ENCODE measurements at regions not wholly inside any gene's neighbourhood (a gene's known extent, or its start where the extent isn't known, plus 50 kb on each side); places are given as distances from the start of the nearest gene placed in this dataset.

DNA sequence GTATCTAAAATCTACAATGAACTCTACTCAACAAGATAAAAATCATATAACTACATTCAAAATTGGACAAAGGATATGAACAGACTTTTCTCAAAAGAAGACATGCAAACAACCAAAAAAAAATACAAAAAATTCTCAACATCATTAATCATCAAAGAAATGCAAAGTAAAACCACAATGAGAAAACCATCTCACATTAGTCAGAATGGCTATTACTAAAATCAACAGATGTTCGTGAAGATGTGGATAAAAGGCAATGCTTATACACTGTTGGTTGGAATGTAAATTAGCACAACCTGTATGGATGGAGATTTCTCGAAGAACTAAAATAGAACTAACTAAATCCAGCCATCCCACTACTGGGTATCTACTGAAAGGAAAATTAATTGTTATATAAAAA is 1080.8 kb downstream of the AMY1C start:
- no peak for TF ChIP-seq CTCF (IDR thresholded peaks at IDR 0.05)
- ATAC-seq (ENCODE audit: low read depth) (no peak), DNase-seq (no peak)
- CTCF ChIA-PET = no interaction called here
- intact Hi-C loops (cut with micrococcal nuclease) = no loop called here
- POLR2A ChIA-PET = no interaction called here
- Mint-ChIP-seq H3K27ac (no peak overlapping the region), H3K9me3 (peaks cover 2% of the 10 kb centered on the region), H3K4me1 (no peaks in the 10 kb centered on the region), H3K4me3 (no peak overlapping the region), H3K36me3 (ENCODE audit: low read depth) (no peaks in the 10 kb centered on the region), H3K27me3 (no peaks in the 10 kb centered on the region)

DNA sequence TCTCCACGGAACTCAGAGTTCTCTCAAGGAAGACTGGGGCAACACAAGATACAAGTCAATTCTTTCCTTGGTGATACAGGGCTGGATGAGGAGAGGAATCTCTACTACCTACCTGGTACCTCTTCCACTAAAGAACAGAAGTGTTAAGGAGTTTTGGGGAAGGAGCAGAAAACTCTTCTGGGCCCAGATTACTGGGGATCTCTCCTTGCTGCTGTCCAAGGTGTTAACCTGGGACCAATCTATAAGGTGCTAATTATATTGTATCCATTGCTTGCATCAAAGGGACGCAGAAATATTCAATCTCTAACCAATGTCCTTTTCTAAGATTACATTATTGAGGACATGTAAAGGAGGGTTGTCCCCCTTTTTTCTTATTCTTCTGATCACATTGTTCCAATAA is 1102.5 kb downstream of the AMY1C start:
- Mint-ChIP-seq H3K9me3 (peaks cover under 1% of the 10 kb centered on the region), H3K27ac (no peak overlapping the region), H3K36me3 (ENCODE audit: low read depth) (no peaks in the 10 kb centered on the region), H3K27me3 (no peaks in the 10 kb centered on the region), H3K4me1 (no peaks in the 10 kb centered on the region), H3K4me3 (no peak overlapping the region)
- POLR2A ChIA-PET = no interaction called here
- ATAC-seq (ENCODE audit: low read depth) (no peak), DNase-seq (no peak)
- CTCF ChIA-PET = no interaction called here
- intact Hi-C loops (cut with micrococcal nuclease) = no loop called here
- TF ChIP-seq CTCF (IDR thresholded peaks at IDR 0.05) = no peak

DNA sequence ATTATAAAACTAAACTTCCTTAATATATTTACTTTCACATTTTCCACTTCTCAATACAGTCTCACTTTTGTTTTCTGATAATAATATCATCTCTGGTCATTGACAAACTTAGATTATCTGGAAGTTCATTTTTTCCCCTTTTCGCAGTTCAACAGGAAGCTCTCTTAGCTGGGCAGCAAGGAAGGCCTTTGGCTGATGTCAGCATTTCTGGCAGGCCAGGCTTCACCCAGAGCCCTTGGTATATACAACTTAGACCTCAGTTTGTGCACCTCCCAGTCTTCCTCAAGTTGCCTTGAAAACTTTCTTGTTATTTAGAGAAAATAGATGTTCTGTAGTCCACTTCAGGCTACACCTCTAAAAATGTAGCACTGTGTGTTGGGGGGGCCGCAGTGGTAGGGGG is 1103.6 kb downstream of the AMY1C start:
- Mint-ChIP-seq H3K27ac (no peak overlapping the region), H3K4me3 (no peak overlapping the region), H3K4me1 (no peaks in the 10 kb centered on the region), H3K9me3 (peaks cover 3% of the 10 kb centered on the region), H3K36me3 (ENCODE audit: low read depth) (no peaks in the 10 kb centered on the region), H3K27me3 (no peaks in the 10 kb centered on the region)
- ChIA-PET CTCF (no interaction called here), POLR2A (no interaction called here)
- no peak for TF ChIP-seq CTCF (IDR thresholded peaks at IDR 0.05)
- no peak for ATAC-seq (ENCODE audit: low read depth)
- no peak for DNase-seq
- intact Hi-C loops (cut with micrococcal nuclease) = no loop called here

DNA sequence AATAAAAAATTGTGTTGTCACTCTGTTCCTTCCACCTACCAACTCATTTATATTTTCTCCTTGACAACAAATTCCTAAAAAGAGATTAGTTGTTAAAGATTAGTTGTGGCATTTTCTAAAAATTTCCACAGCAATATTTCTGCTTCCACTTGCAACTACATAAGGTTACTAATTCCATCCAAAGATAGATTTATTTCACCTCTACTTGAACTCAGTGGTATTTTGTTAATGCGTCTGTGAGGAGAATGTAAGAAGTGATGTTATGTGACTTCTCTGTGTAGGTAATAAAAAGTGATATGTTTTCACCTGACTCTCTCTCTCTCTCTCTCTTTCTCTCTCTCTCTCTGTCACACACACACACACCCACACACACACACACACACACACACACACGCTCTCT is 1104.8 kb downstream of the AMY1C start:
- POLR2A ChIA-PET = no interaction called here
- ATAC-seq (ENCODE audit: low read depth) (no peak), DNase-seq (no peak)
- no peak overlapping the region for H3K27ac Mint-ChIP-seq
- no peaks in the 10 kb centered on the region for H3K27me3 Mint-ChIP-seq
- CTCF ChIA-PET = no interaction called here
- no peaks in the 10 kb centered on the region for H3K36me3 Mint-ChIP-seq (ENCODE audit: low read depth)
- intact Hi-C loops (cut with micrococcal nuclease) = no loop called here
- H3K4me3 Mint-ChIP-seq = no peak overlapping the region
- no peaks in the 10 kb centered on the region for H3K4me1 Mint-ChIP-seq
- H3K9me3 Mint-ChIP-seq = peaks cover 6% of the 10 kb centered on the region
- TF ChIP-seq CTCF (IDR thresholded peaks at IDR 0.05) = no peak

- DNase-seq (no peak), ATAC-seq (ENCODE audit: low read depth) (no peak)
- Mint-ChIP-seq H3K9me3 (peaks cover 6% of the 10 kb centered on the region), H3K36me3 (ENCODE audit: low read depth) (no peaks in the 10 kb centered on the region), H3K27ac (no peak overlapping the region), H3K4me1 (no peaks in the 10 kb centered on the region), H3K4me3 (no peak overlapping the region), H3K27me3 (no peaks in the 10 kb centered on the region)
- intact Hi-C loops (cut with micrococcal nuclease) = no loop called here
- ChIA-PET POLR2A (no interaction called here), CTCF (no interaction called here)
- no peak for TF ChIP-seq CTCF (IDR thresholded peaks at IDR 0.05)
Observed at GRCh38 chr1:104855550-104855949, 1105.9 kb downstream of the AMY1C start.

All from activated B cell treated with CpG ODN at 0.5 μM for 24 hours (primary cell).